GM12878 (cell line): ENCODE measurements at regions not wholly inside any gene's neighbourhood (a gene's known extent, or its start where the extent isn't known, plus 50 kb on each side); places are given as distances from the start of the nearest gene placed in this dataset.

Experiments used
- ATAC-seq: fragments of 200-7000 bp; cut with Tn5 transposase; 3 replicates; pipeline ENCODE4 v1.9.1; 2020; ENCODE audit warnings: mild to moderate bottlenecking, moderate library complexity
- BruUV-seq: library from RNA; stranded (reverse); fragments of 400-500 nt; replicated peaks from 2 replicates; lab custom pipeline; 2021; lab: Mats Ljungman, UMichigan
- CTCF ChIA-PET: fragments of 300-600 bp; sonication (Branson Sonifier 250); formaldehyde crosslinking; extraction: SDS; loops from one replicate; lab custom pipeline; 2021; ENCODE audit warnings: inconsistent platforms; lab: Yijun Ruan, JAX
- POLR2A ChIA-PET: fragments of 350-600 bp; formaldehyde crosslinking; extraction: SDS; loops from one replicate; lab custom pipeline; 2021; ENCODE audit warnings: inconsistent platforms; lab: Charles Lee
- RAD21 ChIA-PET: fragments of 300-600 bp; sonication (Branson Sonifier 250); formaldehyde crosslinking; loops from one replicate; lab custom pipeline; 2023; ENCODE audit warnings: antibody characterized with exemption; ENCODE audit not compliant: unreplicated experiment; lab: Charles Lee
- SMC1A ChIA-PET: fragments of 300-600 bp; sonication (Branson Sonifier 250); formaldehyde crosslinking; loops from one replicate; lab custom pipeline; 2023; ENCODE audit not compliant: unreplicated experiment, uncharacterized antibody; lab: Charles Lee
- DNase-seq: peaks from one replicate; pipeline ENCODE4 v3.0.0-alpha.2; 2011; ENCODE audit warnings: low read depth, low spot score
- FAIRE-seq: peaks from 3 replicates; lab custom pipeline; 2011; peaks lifted over from hg19 to GRCh38; lab: Jason Lieb, UNC
- H2AFZ ChIP-seq: 2 replicates; pipeline ENCODE4 v1.6.0; 2011; ENCODE audit warnings: low read depth, low read length, control low read depth; ENCODE audit not compliant: control insufficient read depth
- H3K27ac ChIP-seq: 2 replicates; pipeline ENCODE4 v1.5.1; 2011; ENCODE audit warnings: control low read depth; ENCODE audit not compliant: control insufficient read depth, insufficient read depth
- H3K27me3 ChIP-seq, 2 experiments: replicated peaks in 1 of 2; 2 replicates each; pipeline versions ENCODE4 v1.6.0 to v1.6.1; 2011; ENCODE audit warnings: low read length in 1 of 2; ENCODE audit not compliant: control insufficient read depth in 2 of 2, insufficient read depth in 2 of 2
- H3K36me3 ChIP-seq, 2 experiments: 2 replicates each; pipeline ENCODE4 v1.5.1; 2011; ENCODE audit warnings: low read length in 1 of 2; ENCODE audit not compliant: control insufficient read depth in 2 of 2, insufficient read depth in 2 of 2
- H3K4me1 ChIP-seq: 2 replicates; pipeline ENCODE4 v1.6.1; 2011; ENCODE audit warnings: mild to moderate bottlenecking, low read length, moderate library complexity, mixed read lengths; ENCODE audit not compliant: control insufficient read depth, insufficient read depth
- H3K4me2 ChIP-seq: 2 replicates; pipeline ENCODE4 v1.6.0; 2011; ENCODE audit warnings: control low read depth; ENCODE audit not compliant: control insufficient read depth, insufficient read depth
- H3K4me3 ChIP-seq: fragments of 200-600 bp; sonication (generic); 2 replicates; pipeline ENCODE4 v1.5.1; 2016
- H3K79me2 ChIP-seq: 2 replicates; pipeline ENCODE4 v1.6.0; 2011; ENCODE audit warnings: low read length; ENCODE audit not compliant: control insufficient read depth, insufficient read depth
- H3K9ac ChIP-seq: 2 replicates; pipeline ENCODE4 v1.8.0; 2011; ENCODE audit warnings: low read length, control low read depth, mixed read lengths; ENCODE audit not compliant: control insufficient read depth, insufficient read depth
- H3K9me3 ChIP-seq: replicated peaks from 3 replicates; pipeline ENCODE4 v1.5.1; 2011; ENCODE audit warnings: mild to moderate bottlenecking, low read length; ENCODE audit not compliant: control insufficient read depth, insufficient read depth
- H4K20me1 ChIP-seq: 2 replicates; pipeline ENCODE4 v1.6.0; 2011; ENCODE audit not compliant: control insufficient read depth, insufficient read depth
- ATF2 ChIP-seq: IDR thresholded peaks from 2 replicates; pipeline ENCODE4 v1.6.1; 2012; ENCODE audit warnings: low read length, inconsistent platforms
- CEBPB ChIP-seq, 2 experiments: fragments of 150-350 bp in 1 of 2; IDR thresholded peaks; 2 replicates each; pipeline ENCODE4 v1.6.1; 2012 to 2014; ENCODE audit warnings: low read depth in 2 of 2, low read length in 2 of 2, borderline replicate concordance in 1 of 2, inconsistent platforms in 1 of 2
- CHD1 ChIP-seq: IDR thresholded peaks from 2 replicates; pipeline ENCODE4 v1.6.1; 2012; ENCODE audit warnings: low read depth, low read length, improper control_type of control experiment
- CREM ChIP-seq: IDR thresholded peaks from 2 replicates; pipeline ENCODE4 v1.6.1; 2014; ENCODE audit warnings: antibody characterized with exemption, low read depth
- NFYA ChIP-seq: IDR thresholded peaks from 2 replicates; pipeline ENCODE4 v1.6.1; 2011; ENCODE audit warnings: low read depth, mild to moderate bottlenecking, low read length, improper control_type of control experiment, borderline replicate concordance
- NR2C1 ChIP-seq: fragments of 450-650 bp; IDR thresholded peaks from 2 replicates; pipeline ENCODE4 v1.6.1; 2017; ENCODE audit warnings: antibody characterized with exemption, mild to moderate bottlenecking, moderate library complexity
- PML ChIP-seq: IDR thresholded peaks from 2 replicates; pipeline ENCODE4 v1.6.1; 2012; ENCODE audit warnings: low read length, inconsistent platforms
- POLR2AphosphoS5 ChIP-seq: IDR thresholded peaks from 2 replicates; pipeline ENCODE4 v1.6.1; 2011; ENCODE audit warnings: mild to moderate bottlenecking, low read length, inconsistent platforms
- POU2F2 ChIP-seq: IDR thresholded peaks from 3 replicates; pipeline ENCODE4 v1.6.1; 2011; ENCODE audit warnings: low read depth, mild to moderate bottlenecking, low read length, borderline replicate concordance
- RAD21 ChIP-seq: IDR thresholded peaks from 2 replicates; pipeline ENCODE4 v1.6.1; 2011; ENCODE audit warnings: mild to moderate bottlenecking, low read depth, low read length, moderate library complexity; ENCODE audit not compliant: insufficient read depth
- YBX1 ChIP-seq: fragments of 450-650 bp; IDR thresholded peaks from 2 replicates; pipeline ENCODE4 v1.6.1; 2016; ENCODE audit warnings: antibody characterized with exemption
- WGBS: methylation state at CpG from one replicate; pipeline ENCODE4 v1.1.6; 2016; ENCODE audit warnings: low lambda C conversion rate; ENCODE audit not compliant: insufficient replicate concordance, insufficient coverage; ENCODE audit errors: missing lambda C conversion rate; 5-methylcytosine and 5-hydroxymethylcytosine counted together
- in situ Hi-C: fragments of 300-500 bp; cut with MboI; formaldehyde crosslinking; loops from 9 replicates; pipeline ENCODE4 v1.14.3; 2018; ENCODE audit warnings: mixed read lengths
- intact Hi-C: fragments of 100-400 bp; cut with micrococcal nuclease; formaldehyde crosslinking; loops from one replicate; pipeline ENCODE4 v1.14.2; 2022; ENCODE audit not compliant: unreplicated experiment
- TF ChIP-seq, protein P1 (sequence below): IDR thresholded peaks from 2 replicates; pipeline ENCODE4 v1.6.1; 2011; ENCODE audit warnings: borderline replicate concordance, low read depth, mild to moderate bottlenecking, moderate library complexity, mixed read lengths, low read length; ENCODE audit not compliant: insufficient read depth; ENCODE audit errors: extremely low read length
- TF ChIP-seq, protein P2 (sequence below): fragments of 450-650 bp; IDR thresholded peaks from 2 replicates; pipeline ENCODE4 v1.6.1; 2017; ENCODE audit warnings: mild to moderate bottlenecking, low read depth, inconsistent platforms; ENCODE audit not compliant: poor library complexity, severe bottlenecking

DNA sequence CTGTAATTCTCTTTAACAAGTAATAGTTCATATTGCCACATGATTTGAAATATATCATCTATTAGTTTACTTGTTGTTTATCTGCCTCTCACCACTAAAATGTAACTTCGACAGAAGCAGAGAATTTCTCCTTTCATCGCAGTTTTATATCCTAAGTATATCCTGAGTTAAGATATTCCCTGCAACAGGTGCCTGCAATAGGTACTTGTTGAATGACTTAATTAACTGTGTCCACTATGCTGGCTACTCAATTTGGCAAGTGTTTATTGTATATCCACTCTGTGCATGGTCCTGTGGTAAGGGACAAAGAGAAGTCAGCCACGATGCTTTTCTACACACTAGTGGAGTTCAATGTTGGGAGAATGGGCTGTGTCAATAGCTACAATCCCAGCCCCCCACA is 108.5 kb downstream of the PSAT1 start:
- TF ChIP-seq CREM, result no peak
- no peak for TF ChIP-seq YBX1
- TF ChIP-seq NR2C1, result no peak
- TF ChIP-seq, all 136 proteins: peak for 0
- H3K27ac ChIP-seq, result no peak overlapping the region
- no peak overlapping the region for H3K9ac ChIP-seq
- no peaks in the 10 kb centered on the region; a peak in 1 of 4 replicates for H3K27me3 ChIP-seq
- H3K4me1 ChIP-seq, result no peaks in the 10 kb centered on the region
- no peaks in the 10 kb centered on the region for H3K9me3 ChIP-seq
- ChIA-PET SMC1A (no interaction called here), CTCF (interaction anchor here (0.8 kb wide), 1 partner anchor 36 kb away, joined by 3 read pairs; no protein-coding TSS in a partner anchor), RAD21 (no interaction called here), POLR2A (no interaction called here)
- no peak for FAIRE-seq
- in situ Hi-C loops (no loop called here), intact Hi-C loops (no loop called here)
- 20% methylated on average over 3 of the region's 3 CpGs for whole genome bisulfite sequencing
- no peaks in the 10 kb centered on the region for H3K79me2 ChIP-seq
- no peak for DNase-seq
- no peak for ATAC-seq
- no peak overlapping the region for H3K4me3 ChIP-seq
- BruUV-seq, result no TSS peak
- no peak overlapping the region for H3K4me2 ChIP-seq
- H4K20me1 ChIP-seq, result no peaks in the 10 kb centered on the region
- H2AFZ ChIP-seq, result no peak overlapping the region
- no peaks in the 10 kb centered on the region for H3K36me3 ChIP-seq

DNA sequence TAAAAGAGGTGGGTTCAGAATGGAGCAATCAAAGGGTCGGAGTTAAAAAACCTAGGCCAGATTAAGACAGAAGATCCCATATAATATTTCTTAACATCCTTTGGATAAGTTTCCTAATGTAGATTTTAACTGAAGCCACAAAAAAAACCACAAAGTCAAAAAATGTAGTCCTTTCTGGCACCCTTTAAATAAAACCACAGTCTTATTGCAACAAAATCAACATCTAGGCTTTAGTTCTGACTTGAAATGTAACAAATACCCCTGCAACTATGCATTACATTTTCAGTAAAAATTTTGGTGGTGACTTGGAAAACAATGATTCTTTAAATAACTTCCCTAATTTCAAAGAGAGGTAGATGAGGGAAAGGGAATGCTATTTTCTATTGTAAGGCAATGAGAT is 109.2 kb downstream of the PSAT1 start:
- Histone ChIP-seq H3K36me3 (no peaks in the 10 kb centered on the region), H3K4me3 (no peak overlapping the region), H3K4me1 (no peaks in the 10 kb centered on the region), H3K9ac (no peak overlapping the region), H3K27me3 (no peaks in the 10 kb centered on the region; a peak in 1 of 4 replicates), H3K27ac (no peak overlapping the region), H3K4me2 (no peak overlapping the region), H4K20me1 (no peaks in the 10 kb centered on the region), H3K79me2 (no peaks in the 10 kb centered on the region), H3K9me3 (no peaks in the 10 kb centered on the region), H2AFZ (no peak overlapping the region)
- intact Hi-C loops, result no loop called here
- DNase-seq (no peak), FAIRE-seq (no peak), ATAC-seq (no peak)
- BruUV-seq, result no TSS peak
- SMC1A ChIA-PET, result no interaction called here
- in situ Hi-C loops, result no loop called here
- POLR2A ChIA-PET, result no interaction called here
- RAD21 ChIA-PET, result no interaction called here
- WGBS, result 0% methylated on average over 1 of the region's 1 CpG
- CTCF ChIA-PET, result interaction anchor here (0.8 kb wide), 1 partner anchor 37 kb away, joined by 3 read pairs; no protein-coding TSS in a partner anchor
- no peak for TF ChIP-seq CHD1
- TF ChIP-seq, protein P1, sequence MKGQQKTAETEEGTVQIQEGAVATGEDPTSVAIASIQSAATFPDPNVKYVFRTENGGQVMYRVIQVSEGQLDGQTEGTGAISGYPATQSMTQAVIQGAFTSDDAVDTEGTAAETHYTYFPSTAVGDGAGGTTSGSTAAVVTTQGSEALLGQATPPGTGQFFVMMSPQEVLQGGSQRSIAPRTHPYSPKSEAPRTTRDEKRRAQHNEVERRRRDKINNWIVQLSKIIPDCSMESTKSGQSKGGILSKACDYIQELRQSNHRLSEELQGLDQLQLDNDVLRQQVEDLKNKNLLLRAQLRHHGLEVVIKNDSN, result no peak
- TF ChIP-seq ATF2, result no peak
- TF ChIP-seq, protein P2, sequence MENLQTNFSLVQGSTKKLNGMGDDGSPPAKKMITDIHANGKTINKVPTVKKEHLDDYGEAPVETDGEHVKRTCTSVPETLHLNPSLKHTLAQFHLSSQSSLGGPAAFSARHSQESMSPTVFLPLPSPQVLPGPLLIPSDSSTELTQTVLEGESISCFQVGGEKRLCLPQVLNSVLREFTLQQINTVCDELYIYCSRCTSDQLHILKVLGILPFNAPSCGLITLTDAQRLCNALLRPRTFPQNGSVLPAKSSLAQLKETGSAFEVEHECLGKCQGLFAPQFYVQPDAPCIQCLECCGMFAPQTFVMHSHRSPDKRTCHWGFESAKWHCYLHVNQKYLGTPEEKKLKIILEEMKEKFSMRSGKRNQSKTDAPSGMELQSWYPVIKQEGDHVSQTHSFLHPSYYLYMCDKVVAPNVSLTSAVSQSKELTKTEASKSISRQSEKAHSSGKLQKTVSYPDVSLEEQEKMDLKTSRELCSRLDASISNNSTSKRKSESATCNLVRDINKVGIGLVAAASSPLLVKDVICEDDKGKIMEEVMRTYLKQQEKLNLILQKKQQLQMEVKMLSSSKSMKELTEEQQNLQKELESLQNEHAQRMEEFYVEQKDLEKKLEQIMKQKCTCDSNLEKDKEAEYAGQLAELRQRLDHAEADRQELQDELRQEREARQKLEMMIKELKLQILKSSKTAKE, result no peak
- no peak for TF ChIP-seq CEBPB (IDR thresholded peaks at IDR 0.05; ENCODE audit: borderline replicate concordance in 1 of 2, low read depth in 2 of 2, low read length in 2 of 2)
- TF ChIP-seq POLR2AphosphoS5, result no peak
- TF ChIP-seq NFYA, result no peak
- TF ChIP-seq RAD21, result no peak
- no peak for TF ChIP-seq POU2F2
- TF ChIP-seq PML, result no peak
